ENCODE measurements at regions not wholly inside any gene's neighbourhood (a gene's known extent, or its start where the extent isn't known, plus 50 kb on each side); places are given as distances from the start of the nearest gene placed in this dataset.

- TF ChIP-seq CTCF (IDR thresholded peaks at IDR 0.05 in 4 of 5, conservative IDR thresholded peaks at IDR 0.05 in 1 of 5), result no peak
- TF ChIP-seq POLR2A (IDR thresholded peaks at IDR 0.05), result no peak
Measured at GRCh38 chr7:91518058-91518457, 253.8 kb downstream of the FZD1 start.
